ENCODE measurements at regions not wholly inside any gene's neighbourhood (a gene's known extent, or its start where the extent isn't known, plus 50 kb on each side); places are given as distances from the start of the nearest gene placed in this dataset.

DNA sequence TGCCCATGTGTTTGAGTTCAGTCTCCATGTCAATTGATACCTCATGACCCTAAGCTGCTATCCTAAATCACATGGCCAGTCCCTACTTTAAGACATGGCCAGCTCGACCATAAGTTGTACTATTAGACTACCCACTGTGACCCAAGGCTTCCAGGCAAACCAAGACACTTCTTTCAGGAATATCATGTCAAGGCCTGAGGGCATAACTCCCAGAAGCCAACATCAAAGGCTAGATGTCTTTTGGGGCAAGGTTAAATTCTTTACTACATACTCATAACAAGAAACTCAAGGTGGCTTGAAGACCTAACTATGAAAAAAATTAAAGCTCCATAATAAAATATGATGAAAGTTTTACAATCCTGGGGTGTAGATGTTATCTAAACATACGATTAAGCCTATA, 192.9 kb upstream of the PRNP start:
- TF ChIP-seq, protein P1, sequence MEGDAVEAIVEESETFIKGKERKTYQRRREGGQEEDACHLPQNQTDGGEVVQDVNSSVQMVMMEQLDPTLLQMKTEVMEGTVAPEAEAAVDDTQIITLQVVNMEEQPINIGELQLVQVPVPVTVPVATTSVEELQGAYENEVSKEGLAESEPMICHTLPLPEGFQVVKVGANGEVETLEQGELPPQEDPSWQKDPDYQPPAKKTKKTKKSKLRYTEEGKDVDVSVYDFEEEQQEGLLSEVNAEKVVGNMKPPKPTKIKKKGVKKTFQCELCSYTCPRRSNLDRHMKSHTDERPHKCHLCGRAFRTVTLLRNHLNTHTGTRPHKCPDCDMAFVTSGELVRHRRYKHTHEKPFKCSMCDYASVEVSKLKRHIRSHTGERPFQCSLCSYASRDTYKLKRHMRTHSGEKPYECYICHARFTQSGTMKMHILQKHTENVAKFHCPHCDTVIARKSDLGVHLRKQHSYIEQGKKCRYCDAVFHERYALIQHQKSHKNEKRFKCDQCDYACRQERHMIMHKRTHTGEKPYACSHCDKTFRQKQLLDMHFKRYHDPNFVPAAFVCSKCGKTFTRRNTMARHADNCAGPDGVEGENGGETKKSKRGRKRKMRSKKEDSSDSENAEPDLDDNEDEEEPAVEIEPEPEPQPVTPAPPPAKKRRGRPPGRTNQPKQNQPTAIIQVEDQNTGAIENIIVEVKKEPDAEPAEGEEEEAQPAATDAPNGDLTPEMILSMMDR (IDR thresholded peaks at IDR 0.05 in 8 of 11, conservative IDR thresholded peaks at IDR 0.05 in 3 of 11): no peak
- TF ChIP-seq POLR2AphosphoS5 (IDR thresholded peaks at IDR 0.05) (no peak), POLR2A (IDR thresholded peaks at IDR 0.05) (no peak)
- no peak overlapping the region for H3K27ac ChIP-seq
- H3K36me3 ChIP-seq: no peaks in the 10 kb centered on the region
- no peaks in the 10 kb centered on the region for H3K4me1 ChIP-seq
- no peak for DNase-seq
- no peak overlapping the region for H3K4me3 ChIP-seq
- WGBS, 5 donors: 64 to 79% (median 71%) methylated on average over 2 of the region's 2 CpGs
- H3K9me3 ChIP-seq: peaks cover 0 to 6% (median 0%) of the 10 kb centered on the region in 8 donors
- peaks cover 0 to 14% (median 0%) of the 10 kb centered on the region in 7 donors for H3K27me3 ChIP-seq (replicated peaks in 1 of 7)
- intact Hi-C loops (cut with DNase I; ENCODE audit: low total_unique reads): no loop called here

DNA sequence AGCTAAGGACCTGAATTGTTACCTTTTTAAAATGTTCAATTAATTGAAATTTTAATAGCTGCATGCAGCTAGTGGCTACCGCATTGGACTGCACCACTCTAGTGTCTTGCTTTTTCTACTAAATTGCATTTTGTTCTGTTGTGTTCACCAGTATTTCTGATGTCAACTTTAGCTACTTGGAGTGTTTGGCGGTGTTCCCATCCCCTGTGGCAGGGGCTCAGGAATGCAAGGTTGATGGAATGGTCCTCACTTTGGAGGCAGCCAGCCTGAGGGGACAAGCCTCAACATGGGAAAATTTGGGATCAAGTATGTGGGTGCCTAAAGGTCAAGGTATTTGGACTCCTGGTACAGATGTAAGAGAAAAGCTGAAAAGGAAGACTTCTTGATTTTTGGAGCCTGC, 194.6 kb upstream of the PRNP start:
- Histone ChIP-seq H3K27ac (no peak overlapping the region), H3K27me3 (replicated peaks in 1 of 7) (peaks cover 0 to 23% (median 0%) of the 10 kb centered on the region in 7 donors), H3K4me1 (no peaks in the 10 kb centered on the region), H3K9me3 (no peaks in the 10 kb centered on the region), H3K4me3 (no peak overlapping the region), H3K36me3 (no peaks in the 10 kb centered on the region)
- intact Hi-C loops (cut with DNase I; ENCODE audit: low total_unique reads): no loop called here
- TF ChIP-seq POLR2A (IDR thresholded peaks at IDR 0.05): no peak
- TF ChIP-seq, protein P1 (IDR thresholded peaks at IDR 0.05 in 8 of 11, conservative IDR thresholded peaks at IDR 0.05 in 3 of 11): no peak
- no peak for TF ChIP-seq POLR2AphosphoS5 (IDR thresholded peaks at IDR 0.05)
- 87 to 96% (median 92%) methylated on average over 2 of the region's 2 CpGs for WGBS, 5 donors
- DNase-seq: no peak

DNA sequence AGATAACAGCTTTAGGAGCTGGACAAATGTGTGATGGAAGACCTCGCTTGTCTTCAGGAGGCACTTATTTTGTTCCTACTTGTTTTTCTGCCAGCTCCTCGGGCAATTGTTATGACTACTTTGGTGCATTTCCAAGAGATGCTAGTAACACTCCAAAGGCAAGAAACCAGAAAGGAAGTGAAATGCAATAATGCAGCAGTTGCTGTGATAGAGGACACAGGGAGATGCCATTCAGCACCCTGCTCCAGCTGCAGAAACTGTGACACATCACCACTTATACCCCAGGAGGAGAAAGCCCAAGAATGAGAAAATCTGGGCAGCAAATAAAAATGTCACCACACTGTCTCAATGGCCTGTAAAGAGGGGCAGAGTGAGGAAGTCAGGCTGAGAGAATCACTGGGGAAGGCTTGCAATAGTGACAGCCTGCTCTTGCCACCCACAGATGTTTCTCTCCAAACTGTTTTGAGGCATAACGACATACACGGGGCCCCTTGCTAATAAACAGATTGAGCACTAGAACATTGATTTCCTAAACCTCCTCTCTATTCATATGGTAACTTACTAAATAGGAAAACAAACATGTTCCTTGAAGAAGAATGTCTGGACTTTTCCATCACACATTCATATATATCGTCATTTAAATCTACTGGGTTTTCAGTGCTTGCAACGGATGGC, 195.5 kb upstream of the PRNP start:
- H3K36me3 ChIP-seq: no peaks in the 10 kb centered on the region
- no peak overlapping the region for H3K4me3 ChIP-seq
- WGBS, 5 donors: 45 to 66% (median 62%) methylated on average over 6 of the region's 6 CpGs
- H3K27me3 ChIP-seq (replicated peaks in 1 of 7): peaks cover 0 to 23% (median 0%) of the 10 kb centered on the region in 7 donors
- no peaks in the 10 kb centered on the region for H3K9me3 ChIP-seq
- no peak for DNase-seq
- no peaks in the 10 kb centered on the region for H3K4me1 ChIP-seq
- no peak overlapping the region for H3K27ac ChIP-seq
- intact Hi-C loops (cut with DNase I; ENCODE audit: low total_unique reads): no loop called here
- TF ChIP-seq POLR2AphosphoS5 (IDR thresholded peaks at IDR 0.05) (no peak), POLR2A (IDR thresholded peaks at IDR 0.05) (no peak)
- TF ChIP-seq, protein P1 (IDR thresholded peaks at IDR 0.05 in 8 of 11, conservative IDR thresholded peaks at IDR 0.05 in 3 of 11): no peak

DNA sequence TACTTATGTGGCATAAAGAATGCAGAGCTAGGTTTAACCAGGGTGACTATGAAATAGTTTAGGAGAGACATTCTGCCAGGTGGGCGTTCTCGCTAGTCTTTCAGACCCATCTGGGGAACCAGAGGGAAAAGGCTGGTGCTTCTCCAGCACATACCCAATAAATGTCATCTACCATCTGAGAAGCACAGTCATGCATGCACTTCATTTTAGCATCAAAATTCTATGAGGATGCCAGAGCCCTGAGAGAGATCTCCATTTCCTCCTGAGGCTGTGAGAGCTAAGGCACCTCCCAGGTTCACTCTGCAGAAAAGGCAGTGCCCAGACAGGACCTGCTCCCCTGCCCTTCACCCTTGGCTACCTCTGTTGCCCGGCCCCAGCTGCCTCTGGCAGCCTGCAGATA, 196.2 kb upstream of the PRNP start:
- no peak for DNase-seq
- no peaks in the 10 kb centered on the region for H3K4me1 ChIP-seq
- WGBS, 5 donors: 78 to 96% (median 84%) methylated on average over 2 to 3 of the region's 3 CpGs
- TF ChIP-seq, protein P1 (IDR thresholded peaks at IDR 0.05 in 8 of 11, conservative IDR thresholded peaks at IDR 0.05 in 3 of 11): no peak
- TF ChIP-seq POLR2AphosphoS5 (IDR thresholded peaks at IDR 0.05): no peak
- no peak for TF ChIP-seq POLR2A (IDR thresholded peaks at IDR 0.05)
- intact Hi-C loops (cut with DNase I; ENCODE audit: low total_unique reads): no loop called here
- no peaks in the 10 kb centered on the region for H3K36me3 ChIP-seq
- H3K27ac ChIP-seq: no peak overlapping the region
- H3K9me3 ChIP-seq: no peaks in the 10 kb centered on the region
- no peak overlapping the region for H3K4me3 ChIP-seq
- peaks cover 0 to 24% (median 0%) of the 10 kb centered on the region in 7 donors for H3K27me3 ChIP-seq (replicated peaks in 1 of 7)
